Urothelium cell line (cell line): ENCODE measurements at regions not wholly inside any gene's neighbourhood (a gene's known extent, or its start where the extent isn't known, plus 50 kb on each side); places are given as distances from the start of the nearest gene placed in this dataset.
A peak's percentile ranks its signal among the peaks of the same experiment; 100 is the strongest.

ENCODE experiments used
- DNase-seq: peaks from one replicate; pipeline ENCODE4 v3.0.0; 2011; ENCODE audit warnings: low spot score, mixed read lengths
- FAIRE-seq: peaks from 2 replicates; lab custom pipeline; 2011; peaks lifted over from hg19 to GRCh38; lab: Jason Lieb, UNC

- FAIRE-seq (no peak), DNase-seq (no peak)
Observed at GRCh38 chr11:45089251-45089650, 57.2 kb upstream of the PRDM11 start.

GRCh38 chr11:45089676-45090499 lies 56.6 kb upstream of the PRDM11 start:
- FAIRE-seq = no peak
- DNase-seq = no peak

GRCh38 chr11:45090607-45091006 lies 55.8 kb upstream of the PRDM11 start:
- FAIRE-seq (no peak), DNase-seq (no peak)

GRCh38 chr11:45091563-45092403 lies 54.7 kb upstream of the PRDM11 start:
- FAIRE-seq (no peak), DNase-seq (no peak)

- FAIRE-seq = no peak
Observed at GRCh38 chr11:45092404-45092785, 54.0 kb upstream of the PRDM11 start.

GRCh38 chr11:45092901-45093760 lies 53.3 kb upstream of the PRDM11 start:
- DNase-seq (no peak), FAIRE-seq (peak; percentile 37)

More at GRCh38 chr11:45092404-45092785, 54.0 kb upstream of the PRDM11 start:
- no peak for DNase-seq

GRCh38 chr11:45093761-45094455 lies 52.5 kb upstream of the PRDM11 start:
- DNase-seq = no peak
- no peak for FAIRE-seq

GRCh38 chr11:45094958-45095690 lies 51.3 kb upstream of the PRDM11 start:
- no peak for FAIRE-seq
- DNase-seq = no peak

GRCh38 chr11:45095691-45096010 lies 50.8 kb upstream of the PRDM11 start:
- DNase-seq = no peak
- no peak for FAIRE-seq

GRCh38 chr11:45096636-45097035 lies 49.8 kb upstream of the PRDM11 start:
- FAIRE-seq (no peak), DNase-seq (no peak)
